ENCODE measurements at regions not wholly inside any gene's neighbourhood (a gene's known extent, or its start where the extent isn't known, plus 50 kb on each side); places are given as distances from the start of the nearest gene placed in this dataset.

DNA sequence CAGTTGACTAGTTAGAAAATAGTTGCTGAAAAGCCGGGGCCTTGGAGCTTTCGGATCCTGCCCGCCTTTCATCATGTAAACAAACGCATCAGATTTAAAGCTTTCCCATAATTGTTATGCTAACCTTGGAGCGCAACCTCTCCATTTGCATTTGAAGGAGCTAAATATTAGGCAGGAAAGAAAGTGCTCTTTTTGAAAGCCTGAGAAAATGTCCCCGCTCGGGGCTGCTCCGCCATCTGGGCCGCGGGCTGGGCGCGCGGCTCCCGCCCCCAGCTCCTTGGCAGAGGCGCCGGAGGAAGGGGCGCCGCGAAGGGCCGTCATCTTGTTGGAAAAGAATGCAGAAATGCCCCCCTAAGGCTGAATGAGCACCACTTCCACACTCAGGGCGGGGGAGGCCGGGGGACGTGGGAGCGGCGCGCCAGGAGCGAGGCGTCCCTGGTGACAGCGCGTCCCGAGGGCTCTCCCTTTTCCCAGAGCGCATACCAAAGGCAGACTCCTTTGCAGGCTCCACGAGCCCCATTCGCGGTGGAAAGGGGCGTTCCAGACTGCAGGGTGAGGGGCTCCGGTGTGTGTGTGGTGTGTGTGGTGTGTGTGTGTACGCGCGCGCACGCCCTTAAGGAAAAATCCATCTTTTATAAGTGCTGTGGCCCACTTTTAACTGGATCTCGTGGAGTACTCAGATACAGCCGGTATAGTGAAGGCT is 145.6 kb upstream of the ID4 start:
- TF ChIP-seq GATA2 (IDR thresholded peaks at IDR 0.05; ENCODE audit: low read depth, low read length) (no peak), GATA3 (IDR thresholded peaks at IDR 0.05; ENCODE audit: low read depth, low read length) (no peak)
